MM.1S (cell line): ENCODE measurements at regions not wholly inside any gene's neighbourhood (a gene's known extent, or its start where the extent isn't known, plus 50 kb on each side); places are given as distances from the start of the nearest gene placed in this dataset.

Experiments used
- EZH2 ChIP-seq: fragments of 300-600 bp; sonication (generic); optimal IDR thresholded peaks from 2 replicates; pipeline ENCODE3; 2017; ENCODE audit warnings: low read depth, mild to moderate bottlenecking, antibody characterized with exemption, low read length, mixed read lengths
- EZH2phosphoT487 ChIP-seq: fragments of 300-600 bp; sonication (generic); IDR thresholded peaks from 2 replicates; pipeline ENCODE4 v1.6.1; 2018; ENCODE audit warnings: antibody characterized with exemption, low read length
- TF ChIP-seq, protein P1 (sequence below): fragments of 300-600 bp; sonication (generic); IDR thresholded peaks from 2 replicates; pipeline ENCODE4 v1.5.1; 2016; ENCODE audit warnings: antibody characterized with exemption, low read length, mixed read lengths

DNA sequence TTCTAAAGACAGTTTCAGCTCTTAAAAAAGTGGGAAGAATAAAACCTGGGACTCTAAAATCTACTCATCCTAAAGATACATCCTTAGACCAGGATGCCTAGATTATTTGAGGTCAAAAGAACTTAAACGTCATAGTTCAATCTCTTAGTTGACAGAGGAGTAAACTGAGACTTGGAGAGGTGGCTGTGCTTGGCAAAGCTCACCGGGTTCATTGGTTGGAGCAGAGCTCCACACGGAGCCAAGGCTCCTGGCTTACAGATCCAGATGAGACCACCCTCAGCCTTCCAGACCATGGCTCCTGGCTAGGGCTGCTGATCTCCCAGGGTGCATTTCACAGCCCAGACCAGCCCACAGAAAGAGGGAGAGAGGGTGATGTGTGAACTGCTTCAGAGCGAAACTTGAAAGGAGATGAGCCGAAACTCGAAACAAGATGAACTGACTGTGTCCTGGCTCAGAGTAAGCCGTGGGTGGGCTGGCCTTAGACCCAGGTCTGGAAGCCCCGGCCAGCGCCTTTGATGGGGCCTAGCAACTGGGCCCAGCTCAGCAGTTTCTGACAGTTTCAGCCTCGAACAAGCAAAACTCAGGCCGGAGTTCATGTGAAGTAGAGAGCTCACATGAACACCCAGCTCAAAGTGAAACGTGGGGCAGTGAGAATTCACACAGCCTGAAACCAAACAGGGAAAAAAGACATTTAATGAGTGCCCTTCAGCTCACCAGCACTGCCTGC is 1044.8 kb downstream of the BCL11B start:
- TF ChIP-seq, protein P1, sequence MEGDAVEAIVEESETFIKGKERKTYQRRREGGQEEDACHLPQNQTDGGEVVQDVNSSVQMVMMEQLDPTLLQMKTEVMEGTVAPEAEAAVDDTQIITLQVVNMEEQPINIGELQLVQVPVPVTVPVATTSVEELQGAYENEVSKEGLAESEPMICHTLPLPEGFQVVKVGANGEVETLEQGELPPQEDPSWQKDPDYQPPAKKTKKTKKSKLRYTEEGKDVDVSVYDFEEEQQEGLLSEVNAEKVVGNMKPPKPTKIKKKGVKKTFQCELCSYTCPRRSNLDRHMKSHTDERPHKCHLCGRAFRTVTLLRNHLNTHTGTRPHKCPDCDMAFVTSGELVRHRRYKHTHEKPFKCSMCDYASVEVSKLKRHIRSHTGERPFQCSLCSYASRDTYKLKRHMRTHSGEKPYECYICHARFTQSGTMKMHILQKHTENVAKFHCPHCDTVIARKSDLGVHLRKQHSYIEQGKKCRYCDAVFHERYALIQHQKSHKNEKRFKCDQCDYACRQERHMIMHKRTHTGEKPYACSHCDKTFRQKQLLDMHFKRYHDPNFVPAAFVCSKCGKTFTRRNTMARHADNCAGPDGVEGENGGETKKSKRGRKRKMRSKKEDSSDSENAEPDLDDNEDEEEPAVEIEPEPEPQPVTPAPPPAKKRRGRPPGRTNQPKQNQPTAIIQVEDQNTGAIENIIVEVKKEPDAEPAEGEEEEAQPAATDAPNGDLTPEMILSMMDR: no peak
- TF ChIP-seq EZH2 (no peak), EZH2phosphoT487 (no peak)
